GM18861 (cell line): ENCODE measurements at regions not wholly inside any gene's neighbourhood (a gene's known extent, or its start where the extent isn't known, plus 50 kb on each side); places are given as distances from the start of the nearest gene placed in this dataset.
"Not testable (repeated sequence)": the region's sequence is repeated elsewhere in the genome, so short reads cannot be mapped to it uniquely, and the experiment has no call there.

Experiments used
- ATAC-seq: cut with Tn5 transposase; IDR thresholded peaks from one replicate; pipeline ENCODE4 v1.9.1; 2021; ENCODE audit not compliant: unreplicated experiment

DNA sequence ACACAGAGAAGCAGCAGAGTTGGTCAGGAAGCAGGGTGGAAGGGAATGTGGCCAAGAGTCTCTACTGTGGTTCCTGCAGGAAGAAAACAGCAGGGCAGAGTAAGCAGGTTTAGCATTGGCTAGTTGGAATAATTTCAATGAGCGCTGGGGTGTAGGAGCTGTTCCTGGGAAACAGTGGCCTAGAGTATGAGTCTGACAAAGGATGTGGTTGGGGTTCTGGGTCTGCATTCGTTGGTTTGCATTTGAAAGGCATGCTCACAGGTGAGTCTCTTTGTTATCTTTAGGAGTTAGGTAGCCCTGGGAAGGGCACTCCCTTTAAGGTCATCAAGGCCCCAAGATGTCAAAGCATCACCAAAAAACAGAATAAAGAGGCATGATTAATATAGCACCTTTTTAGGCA, 911.6 kb upstream of the SLC35B3 start:
- no peak for ATAC-seq

DNA sequence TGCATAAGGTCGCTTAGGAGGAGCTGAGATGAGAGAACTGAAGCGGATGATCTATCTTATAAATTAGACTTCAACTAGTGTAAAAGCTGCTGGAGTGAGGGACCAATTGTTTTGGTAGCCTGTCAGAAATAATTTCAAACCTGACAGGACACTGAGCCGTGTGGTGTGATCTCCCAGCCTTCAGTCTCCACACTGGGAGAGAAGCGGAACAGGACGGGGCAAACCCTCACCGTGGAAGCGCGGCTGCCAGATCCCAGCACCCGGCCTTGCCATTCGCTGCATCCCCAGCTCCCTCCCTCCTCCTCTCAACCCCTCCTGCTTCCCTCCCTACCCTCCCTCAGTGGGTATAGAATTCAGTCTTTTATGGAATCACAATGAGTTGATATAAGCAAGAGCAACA, 900.1 kb upstream of the SLC35B3 start:
- no peak for ATAC-seq

DNA sequence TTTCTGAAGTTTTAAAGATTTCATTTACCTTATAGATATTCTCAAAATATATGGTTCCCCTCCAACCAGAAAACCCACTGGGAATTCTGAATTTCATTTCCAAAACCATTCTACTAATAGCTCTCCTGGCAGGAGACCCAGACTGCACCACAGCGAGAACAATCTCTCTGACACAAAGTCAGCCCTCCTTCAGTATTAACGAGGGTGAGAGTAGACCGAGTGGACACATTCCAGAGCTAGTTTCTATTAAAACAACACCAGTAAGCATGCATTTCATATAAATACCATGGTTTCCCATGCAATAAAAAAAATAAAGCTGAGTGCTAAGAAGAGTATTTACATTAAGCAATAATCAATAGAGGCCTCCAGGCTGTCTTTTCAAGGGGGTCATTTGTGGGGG, 899.6 kb upstream of the SLC35B3 start:
- ATAC-seq, result no peak

DNA sequence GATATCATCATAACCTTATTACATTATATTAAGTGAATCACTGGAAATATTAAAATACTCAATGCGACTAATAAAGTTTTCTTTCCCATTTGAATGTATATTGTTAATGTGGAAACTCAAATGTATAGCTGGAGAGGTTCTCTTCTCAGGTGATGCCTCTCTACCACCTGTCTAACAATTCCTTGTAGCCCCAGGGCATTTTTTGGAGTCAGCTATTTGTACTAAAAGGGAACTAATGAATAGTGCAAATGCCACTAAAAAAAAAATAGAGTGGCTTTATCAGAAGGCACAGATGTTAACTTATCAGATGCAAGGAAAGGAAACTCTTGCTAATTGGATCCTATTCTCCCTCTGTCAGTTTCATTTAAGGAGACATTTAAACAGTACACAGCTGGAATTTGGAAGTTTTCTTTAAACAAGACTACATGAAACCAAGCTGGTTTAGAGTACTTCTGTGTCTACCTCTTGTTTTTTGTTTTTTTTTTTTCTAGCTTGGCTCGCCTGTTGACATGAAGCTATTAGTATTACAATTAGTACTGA, 897.0 kb upstream of the SLC35B3 start:
- no peak for ATAC-seq

DNA sequence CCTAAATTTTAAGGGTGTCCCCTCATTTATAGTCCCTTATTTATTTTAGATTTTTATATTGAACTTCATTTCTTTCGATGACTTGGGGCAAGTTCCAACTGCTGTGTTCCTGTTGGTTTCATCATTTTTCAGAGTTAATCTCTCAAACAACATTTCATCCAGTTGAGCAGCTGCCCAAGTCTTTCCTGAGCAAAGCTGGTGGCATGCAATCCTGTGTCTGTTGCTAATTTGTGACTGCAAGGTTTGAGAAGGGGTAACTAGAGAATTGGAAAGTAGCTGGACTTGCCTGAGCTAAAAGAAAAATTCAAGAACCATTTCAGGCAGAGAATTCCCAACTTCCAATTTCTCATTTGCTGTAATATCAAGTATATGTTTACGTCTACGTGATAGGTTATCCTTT, 881.5 kb upstream of the SLC35B3 start:
- ATAC-seq, result no peak

DNA sequence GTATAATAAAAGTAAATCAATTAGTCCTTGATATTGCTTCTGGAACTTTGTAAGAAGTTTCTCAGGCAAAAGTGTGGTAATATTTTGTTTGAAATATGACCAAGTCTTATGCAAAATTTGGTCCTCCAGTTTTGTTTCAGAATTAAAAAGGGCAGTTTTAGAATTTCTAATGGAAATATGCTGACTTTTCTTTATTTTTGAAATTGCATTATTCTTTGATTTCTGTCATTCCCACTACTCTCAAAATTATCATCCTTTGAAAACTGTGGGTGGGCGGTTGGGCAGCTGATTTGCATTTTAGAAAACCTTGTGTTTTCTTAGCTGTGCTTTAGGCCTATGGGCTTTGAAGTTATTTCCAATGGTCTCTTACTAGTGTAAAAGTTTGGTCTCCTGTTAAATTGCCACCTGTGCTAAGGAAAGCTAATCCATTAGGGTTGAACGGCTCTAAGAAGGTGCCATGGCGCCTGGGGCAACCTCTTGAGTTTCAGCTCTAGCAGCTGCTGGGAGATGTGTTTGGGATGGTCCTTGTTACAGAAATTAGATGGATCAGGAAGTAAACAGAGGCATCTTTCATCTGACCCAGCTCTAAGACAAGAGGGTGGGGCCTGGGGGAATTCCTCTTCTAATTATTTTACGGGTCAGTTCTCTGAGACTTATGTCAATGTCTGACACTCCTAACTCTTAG, 880.8 kb upstream of the SLC35B3 start:
- no peak for ATAC-seq

DNA sequence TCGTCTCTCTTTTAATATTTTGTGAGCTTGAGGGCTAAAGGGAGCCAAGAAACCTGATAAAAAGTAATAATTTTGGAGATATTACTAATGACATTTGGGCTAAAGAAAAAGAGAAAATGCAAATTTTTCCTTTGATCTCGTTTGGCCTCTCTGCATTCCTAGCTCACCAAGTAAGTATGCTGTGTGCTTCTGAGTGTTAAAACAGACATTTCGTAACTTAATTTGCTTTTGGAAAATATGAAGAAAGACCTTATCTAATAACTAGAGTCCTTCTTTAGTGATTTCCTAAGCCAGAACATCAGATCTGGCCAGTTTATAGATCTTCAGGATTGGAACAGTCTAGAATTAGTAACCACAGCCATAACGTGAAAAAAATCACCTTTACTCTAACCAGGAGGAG, 872.9 kb upstream of the SLC35B3 start:
- ATAC-seq, result no peak

DNA sequence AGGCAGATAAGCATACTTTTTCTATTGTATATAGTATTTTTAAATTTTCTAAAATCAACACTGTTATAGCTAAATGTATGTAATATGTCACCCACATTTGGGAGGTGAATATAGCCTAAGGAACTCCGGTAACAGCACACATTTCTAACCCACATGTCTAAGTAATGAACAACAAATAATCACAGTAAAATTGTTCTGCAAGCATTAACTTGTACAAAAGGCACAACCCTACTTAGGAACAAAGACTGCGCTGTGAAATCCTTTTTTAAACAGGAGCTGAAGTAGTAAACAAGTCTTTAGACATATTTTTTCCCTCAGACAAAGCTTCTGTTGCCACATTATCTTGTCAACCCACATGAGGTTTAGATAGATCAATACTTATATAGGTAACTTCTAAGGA, 872.4 kb upstream of the SLC35B3 start:
- ATAC-seq, result no peak

DNA sequence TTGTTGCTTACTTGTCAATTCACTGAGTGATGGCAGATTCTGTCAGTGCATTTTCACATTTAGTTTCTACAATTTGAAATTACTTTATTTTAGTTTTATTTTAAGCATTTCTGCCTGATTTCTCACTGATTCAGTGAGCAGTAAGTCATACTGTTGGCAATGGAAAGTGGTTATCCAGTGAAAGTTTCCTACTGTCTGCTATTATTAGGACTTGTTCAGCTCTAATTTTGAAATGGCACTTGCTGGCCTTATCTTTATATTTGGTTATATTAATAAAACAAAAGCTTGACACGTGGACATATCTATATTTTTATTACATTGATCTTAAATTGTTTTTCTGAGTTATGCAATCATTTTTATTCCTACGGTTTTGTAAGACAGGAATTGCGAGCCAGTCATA, 871.8 kb upstream of the SLC35B3 start:
- ATAC-seq, result no peak

DNA sequence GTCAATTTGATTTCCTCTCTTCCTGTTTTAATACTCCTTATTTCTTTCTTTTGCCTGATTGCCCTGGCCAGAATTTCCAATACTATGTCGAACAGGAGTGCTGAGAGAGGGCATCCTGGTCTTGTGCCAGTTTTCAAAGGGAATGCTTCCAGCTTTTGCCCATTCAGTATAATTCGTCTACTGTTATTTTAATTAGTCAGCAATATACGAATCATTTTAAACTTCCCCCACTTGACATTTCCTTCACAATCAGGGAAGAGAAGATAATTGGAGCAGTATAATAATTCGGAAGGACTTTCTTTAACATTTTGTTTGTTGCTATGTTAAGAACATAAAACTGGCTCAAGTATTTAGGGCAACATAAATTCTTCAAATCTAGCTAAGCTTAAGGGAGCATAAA, 860.3 kb upstream of the SLC35B3 start:
- no peak for ATAC-seq

DNA sequence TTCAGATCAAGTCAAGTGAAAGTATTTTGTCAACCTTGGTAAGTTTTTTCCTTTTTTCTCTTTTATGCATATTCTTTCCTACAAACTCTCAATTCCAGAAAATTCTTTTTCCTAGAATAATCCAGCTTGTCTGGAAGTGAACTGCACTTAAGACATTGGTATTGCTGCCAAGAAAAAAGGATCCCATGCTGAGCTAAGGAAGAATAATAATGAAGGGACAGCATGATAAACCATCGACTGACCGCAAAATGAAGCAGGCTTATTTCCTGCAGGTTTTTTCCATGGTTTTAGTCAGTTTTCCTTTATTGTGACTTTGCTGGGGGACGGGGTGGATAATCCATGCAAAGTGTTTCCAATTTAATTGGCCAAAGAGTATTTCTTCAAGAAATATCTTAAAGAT, 857.6 kb upstream of the SLC35B3 start:
- no peak for ATAC-seq

DNA sequence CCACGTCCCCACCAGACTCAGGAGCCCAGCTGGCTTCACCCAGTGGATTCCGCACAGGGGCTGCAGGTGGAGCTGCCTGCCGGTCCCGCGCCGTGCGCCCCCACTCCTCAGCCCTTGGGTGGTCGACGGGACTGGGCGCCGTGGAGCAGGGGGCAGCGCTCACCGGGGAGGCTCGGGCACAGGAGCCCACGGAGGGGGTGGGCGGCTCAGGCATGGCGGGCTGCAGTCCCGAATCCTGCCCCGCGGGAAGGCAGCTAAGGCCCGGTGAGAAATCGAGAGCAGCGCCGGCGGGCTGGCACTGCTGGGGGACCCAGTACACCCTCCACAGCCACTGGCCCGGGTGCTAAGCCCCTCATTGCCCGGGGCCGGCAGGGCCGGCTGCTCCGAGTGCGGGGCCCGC, 855.0 kb upstream of the SLC35B3 start:
- ATAC-seq, result not testable (repeated sequence)

DNA sequence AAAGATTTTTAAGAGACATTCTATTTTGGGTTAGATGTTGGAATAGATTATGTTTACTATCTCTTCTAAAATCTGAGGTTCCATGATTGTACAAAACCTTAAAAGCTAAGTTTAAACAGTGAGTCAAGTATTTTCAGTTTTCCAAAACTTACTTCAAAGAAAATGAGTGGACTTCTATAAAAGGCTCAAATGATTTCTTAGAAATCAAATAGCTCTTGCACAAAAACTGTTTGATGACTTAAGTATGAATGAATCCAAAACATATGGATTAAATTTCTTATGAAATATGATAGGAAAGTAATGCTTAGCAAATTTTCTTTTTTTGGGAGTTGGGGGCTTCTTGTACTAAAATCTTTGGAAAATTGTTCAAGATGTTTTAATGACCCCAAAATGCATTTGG, 837.3 kb upstream of the SLC35B3 start:
- no peak for ATAC-seq

DNA sequence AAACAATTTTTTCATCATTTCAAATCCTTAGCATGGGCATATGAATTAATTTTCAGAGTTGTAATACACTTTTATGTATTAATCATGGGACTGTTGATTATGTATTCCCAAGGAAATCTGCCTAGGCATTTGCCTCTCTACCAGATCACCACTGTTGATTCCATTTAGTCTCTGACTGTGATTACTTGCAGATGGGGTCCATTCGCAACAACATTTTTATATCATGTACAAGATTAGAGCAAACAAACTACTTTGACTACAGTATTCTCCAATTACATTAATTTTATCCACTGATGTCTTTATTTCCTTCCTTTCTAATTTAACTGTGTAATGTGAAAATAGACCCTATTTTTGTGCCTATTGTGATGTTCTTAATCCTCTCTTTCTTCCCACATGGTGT, 831.4 kb upstream of the SLC35B3 start:
- no peak for ATAC-seq

DNA sequence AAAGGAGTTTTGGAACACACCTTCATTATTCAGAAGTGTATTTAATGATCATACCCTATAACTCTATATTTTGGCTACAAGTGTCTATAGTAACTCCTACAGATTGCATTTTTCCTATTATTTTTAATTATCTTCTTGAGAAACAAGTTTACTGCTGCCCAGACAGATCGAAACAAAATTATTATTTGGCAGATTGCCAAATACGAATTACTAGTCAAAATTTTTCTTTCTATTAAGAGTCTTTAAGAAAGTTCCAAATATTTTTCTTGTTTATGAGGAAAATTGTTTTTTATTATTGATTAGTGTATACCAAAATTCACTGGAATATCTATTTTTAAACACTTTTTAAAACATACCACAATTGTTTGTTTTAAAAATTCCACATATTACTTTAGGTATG, 821.9 kb upstream of the SLC35B3 start:
- no peak for ATAC-seq

DNA sequence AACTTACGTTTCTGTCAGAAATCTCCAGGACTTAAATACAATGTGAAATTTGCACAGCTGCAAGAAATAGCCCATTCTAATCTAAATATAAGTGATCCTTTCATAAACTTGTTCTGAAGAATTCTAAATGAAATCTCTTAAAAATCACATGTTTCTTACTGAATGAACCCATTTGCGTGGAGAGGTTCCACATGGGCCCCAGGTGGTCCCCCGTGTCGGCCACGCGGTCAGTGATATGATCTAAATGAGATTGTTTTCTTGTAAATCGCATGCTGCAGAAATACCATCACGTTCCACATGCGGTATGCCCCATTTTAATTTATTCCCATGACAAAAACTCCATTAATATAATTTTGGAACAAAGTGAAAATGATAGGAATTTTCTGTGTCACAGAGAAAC, 818.9 kb upstream of the SLC35B3 start:
- no peak for ATAC-seq

DNA sequence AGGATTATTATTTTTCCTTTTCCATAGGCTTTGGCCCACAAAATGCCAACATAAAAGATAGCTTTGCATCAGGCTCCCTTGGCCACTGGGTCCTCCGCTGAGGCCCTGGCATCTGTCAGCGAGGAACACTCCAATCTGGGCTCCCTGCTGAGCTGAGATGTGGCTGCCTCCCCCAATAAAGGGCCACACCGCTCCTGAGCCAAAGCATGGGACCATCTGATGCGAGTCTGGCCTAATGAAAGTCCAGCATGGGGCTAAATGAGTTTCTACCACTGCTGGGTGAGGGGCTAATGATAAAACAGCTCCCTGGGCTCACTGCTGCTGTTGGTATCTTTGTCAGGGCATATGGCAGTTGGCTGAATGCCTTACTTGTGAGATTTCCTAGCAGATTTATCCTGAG, 817.5 kb upstream of the SLC35B3 start:
- no peak for ATAC-seq

DNA sequence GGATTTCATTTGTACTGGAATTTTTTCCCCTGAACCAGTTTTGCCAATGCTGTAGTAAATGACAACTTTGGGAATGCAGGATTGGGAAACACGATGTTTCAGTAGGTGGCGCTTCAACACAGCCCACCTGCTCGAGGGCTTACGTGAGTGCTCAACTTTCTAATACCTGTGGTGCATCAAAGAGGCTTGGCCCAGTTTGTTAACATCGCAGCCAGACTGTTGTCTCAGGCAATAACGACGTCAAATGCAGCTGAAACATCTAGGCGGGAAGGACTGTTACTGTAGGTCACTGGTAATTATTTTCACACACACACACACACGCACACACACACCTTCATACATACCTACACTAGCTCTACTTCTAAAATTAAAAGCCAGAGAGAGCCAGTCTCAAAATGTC, 815.5 kb upstream of the SLC35B3 start:
- no peak for ATAC-seq

DNA sequence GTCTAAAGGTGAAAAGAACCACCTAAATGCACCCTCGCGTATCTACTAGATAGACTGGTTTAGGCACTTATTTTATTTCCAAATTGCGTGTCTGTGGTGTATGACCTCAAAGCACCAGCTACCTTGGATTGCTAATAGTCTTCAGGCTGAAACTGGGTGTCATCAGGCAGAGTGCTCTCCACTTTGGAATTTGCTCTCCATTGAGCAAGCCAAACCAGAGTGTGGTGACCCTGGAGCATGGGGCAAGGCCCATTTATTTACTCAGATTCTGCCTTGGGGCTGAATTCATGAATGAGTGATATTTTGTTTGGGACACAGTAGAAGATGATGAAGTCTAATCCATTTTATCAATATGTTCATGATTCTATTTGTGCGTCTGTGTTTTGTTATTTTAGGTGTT, 812.8 kb upstream of the SLC35B3 start:
- no peak for ATAC-seq

DNA sequence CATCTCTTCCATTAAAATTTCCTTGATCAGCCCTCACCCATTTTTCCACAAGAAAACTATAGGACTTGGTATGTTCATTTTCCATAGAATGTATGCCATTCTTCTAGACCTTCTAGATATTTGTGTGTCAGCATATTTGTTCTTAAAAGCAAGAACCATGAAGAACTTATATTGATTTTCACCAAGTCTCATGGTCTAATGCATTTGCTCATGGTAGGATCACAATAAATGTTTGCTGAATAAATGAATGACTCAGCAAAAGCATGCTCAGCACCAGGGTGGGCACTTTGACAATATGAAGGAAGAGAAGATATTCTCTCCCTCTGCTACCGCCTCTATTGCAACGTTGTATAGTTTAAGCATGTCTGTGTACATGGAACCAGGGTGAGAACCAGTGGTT, 805.5 kb upstream of the SLC35B3 start:
- ATAC-seq, result no peak

DNA sequence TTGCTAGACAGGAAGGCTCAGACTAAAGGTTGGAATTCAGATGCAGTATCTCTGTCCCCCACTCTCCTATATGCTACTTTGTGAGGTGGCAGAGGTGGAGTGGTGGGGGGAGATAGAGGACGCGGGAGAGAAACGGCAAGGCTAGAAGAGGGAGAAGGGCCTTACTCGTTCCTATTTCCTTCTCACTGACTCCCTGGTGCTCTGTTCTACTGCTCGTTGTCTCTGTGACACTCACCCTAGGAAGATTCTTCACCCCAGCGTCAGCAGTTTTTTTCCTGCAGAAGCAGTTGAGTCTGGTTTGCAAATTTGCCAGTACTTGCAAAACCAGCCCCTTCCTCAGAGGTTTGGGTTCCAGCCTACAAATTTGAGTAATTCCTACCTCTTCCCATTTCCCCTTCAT, 801.1 kb upstream of the SLC35B3 start:
- no peak for ATAC-seq

DNA sequence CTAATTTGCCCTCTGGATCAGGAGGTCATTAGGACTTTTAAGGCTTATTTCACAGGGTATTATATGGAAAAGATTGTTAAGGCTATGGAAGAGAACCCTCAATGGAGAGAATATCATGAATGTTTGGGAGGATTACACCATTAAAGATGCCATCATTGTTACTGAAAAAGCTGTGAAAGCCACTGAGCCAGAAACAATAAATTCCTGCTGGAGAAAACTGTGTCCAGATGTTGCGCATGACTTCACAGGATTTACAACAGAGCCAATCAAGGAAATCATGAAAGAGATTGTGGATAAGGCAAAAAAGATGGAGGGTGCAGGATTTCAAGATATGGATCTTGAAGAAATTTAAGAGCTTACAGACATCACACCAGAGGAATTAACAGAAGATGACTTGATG, 798.3 kb upstream of the SLC35B3 start:
- no peak for ATAC-seq

DNA sequence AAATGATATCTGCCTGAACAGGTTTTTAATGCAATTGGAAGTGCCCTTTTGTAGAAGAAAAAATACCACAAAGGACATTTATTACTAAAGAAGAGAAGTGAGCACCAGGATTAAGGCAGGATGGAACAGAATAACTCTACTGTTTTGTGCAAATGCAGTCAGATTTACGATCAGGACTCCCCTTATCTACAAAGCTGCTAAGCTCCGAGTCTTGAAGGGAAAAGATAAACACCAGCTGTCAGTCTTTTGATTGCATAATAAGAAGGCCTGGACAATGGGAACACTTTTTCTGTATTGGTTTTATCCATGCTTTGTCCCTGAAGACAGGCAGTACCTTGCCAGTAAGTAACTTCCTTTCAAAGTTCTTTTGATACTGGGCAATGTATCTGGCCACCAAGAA, 797.9 kb upstream of the SLC35B3 start:
- ATAC-seq, result no peak
